ENCODE measurements at regions not wholly inside any gene's neighbourhood (a gene's known extent, or its start where the extent isn't known, plus 50 kb on each side); places are given as distances from the start of the nearest gene placed in this dataset.

DNA sequence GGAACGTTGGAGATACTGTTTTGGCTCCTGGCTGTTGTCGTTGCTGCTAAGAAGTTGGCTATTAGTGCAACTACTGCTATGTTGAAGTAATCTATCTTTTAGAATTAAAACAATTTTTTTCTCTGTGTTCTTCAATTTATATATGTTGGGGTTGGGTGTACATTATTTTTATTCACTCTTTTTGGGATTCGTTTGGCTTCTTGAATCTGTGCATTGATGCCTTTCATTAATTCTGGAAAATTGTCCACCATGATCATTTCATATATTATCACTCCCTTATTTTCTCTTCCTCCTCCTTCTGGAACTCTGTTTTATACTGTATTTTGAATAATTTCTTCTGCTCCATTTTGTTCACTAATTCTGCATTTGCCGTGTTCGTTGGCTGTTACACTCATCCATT, 199.5 kb upstream of the PLET1 start:
- TF ChIP-seq, protein P1, sequence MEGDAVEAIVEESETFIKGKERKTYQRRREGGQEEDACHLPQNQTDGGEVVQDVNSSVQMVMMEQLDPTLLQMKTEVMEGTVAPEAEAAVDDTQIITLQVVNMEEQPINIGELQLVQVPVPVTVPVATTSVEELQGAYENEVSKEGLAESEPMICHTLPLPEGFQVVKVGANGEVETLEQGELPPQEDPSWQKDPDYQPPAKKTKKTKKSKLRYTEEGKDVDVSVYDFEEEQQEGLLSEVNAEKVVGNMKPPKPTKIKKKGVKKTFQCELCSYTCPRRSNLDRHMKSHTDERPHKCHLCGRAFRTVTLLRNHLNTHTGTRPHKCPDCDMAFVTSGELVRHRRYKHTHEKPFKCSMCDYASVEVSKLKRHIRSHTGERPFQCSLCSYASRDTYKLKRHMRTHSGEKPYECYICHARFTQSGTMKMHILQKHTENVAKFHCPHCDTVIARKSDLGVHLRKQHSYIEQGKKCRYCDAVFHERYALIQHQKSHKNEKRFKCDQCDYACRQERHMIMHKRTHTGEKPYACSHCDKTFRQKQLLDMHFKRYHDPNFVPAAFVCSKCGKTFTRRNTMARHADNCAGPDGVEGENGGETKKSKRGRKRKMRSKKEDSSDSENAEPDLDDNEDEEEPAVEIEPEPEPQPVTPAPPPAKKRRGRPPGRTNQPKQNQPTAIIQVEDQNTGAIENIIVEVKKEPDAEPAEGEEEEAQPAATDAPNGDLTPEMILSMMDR (IDR thresholded peaks at IDR 0.05), result no peak
- intact Hi-C loops (cut with DNase I), result no loop called here
- DNase-seq (ENCODE audit: low spot score in 2 of 2), result no peak
- no peak overlapping the region for H3K4me3 ChIP-seq
- H3K27ac ChIP-seq, result no peak overlapping the region
- H3K4me1 ChIP-seq, result no peaks in the 10 kb centered on the region
- no peaks in the 10 kb centered on the region for H3K9me3 ChIP-seq
- no peaks in the 10 kb centered on the region for H3K36me3 ChIP-seq
- no peaks in the 10 kb centered on the region for H3K27me3 ChIP-seq

DNA sequence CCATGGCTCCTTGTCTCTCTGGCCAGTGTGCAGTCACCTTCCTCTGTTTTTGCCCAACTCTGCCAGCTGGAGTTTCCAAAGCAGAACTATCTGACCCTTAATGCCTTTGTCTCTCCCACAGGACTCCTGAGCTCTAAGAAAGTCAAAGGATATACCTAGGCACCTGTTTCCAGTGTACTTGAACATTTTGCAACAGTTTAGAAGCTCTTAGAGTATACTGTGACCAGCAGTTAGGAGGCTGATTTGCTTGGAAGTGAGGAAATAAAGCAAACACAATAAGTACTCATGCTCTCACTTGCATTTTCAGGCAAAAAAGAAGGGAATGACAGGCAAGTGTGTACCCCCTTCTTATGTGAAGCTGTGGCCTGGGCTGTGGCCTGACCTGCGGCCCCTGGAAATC, 204.3 kb upstream of the PLET1 start:
- intact Hi-C loops (cut with DNase I), result no loop called here
- DNase-seq (ENCODE audit: low spot score in 2 of 2), result no peak
- H3K9me3 ChIP-seq, result no peaks in the 10 kb centered on the region
- TF ChIP-seq, protein P1 (IDR thresholded peaks at IDR 0.05), result no peak
- H3K27me3 ChIP-seq, result no peaks in the 10 kb centered on the region
- H3K27ac ChIP-seq, result no peak overlapping the region
- no peak overlapping the region for H3K4me3 ChIP-seq
- H3K4me1 ChIP-seq, result no peaks in the 10 kb centered on the region
- H3K36me3 ChIP-seq, result no peaks in the 10 kb centered on the region

DNA sequence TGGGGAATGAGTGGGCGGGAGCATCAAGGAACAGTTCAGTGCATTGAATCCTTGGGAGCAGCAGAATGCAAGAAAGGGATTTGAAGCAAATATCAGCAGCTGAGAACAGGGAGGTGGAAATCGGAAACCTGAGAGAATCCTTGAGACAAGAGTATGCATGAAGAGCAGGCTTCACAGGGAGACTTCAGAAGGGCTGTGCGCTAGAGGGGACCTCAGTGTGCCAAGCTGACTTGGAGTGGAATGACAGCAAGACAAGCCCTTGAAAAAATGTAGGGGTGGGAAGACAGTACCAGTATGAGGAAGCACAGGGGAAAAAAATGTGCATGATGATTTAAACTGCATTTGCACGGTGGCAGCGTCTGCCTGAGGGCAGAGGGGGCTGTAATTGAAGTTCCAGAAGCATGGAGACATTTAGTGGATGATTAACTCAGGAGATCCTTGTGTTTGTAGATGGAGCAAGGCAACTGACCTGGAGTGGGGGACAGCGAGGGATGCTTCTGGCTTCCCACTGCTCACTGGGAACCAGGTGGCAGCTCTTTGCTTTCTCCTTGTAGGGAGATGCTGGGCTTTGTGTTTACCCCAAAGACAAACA, 204.9 kb upstream of the PLET1 start:
- no peaks in the 10 kb centered on the region for H3K27me3 ChIP-seq
- intact Hi-C loops (cut with DNase I), result no loop called here
- H3K36me3 ChIP-seq, result no peaks in the 10 kb centered on the region
- H3K9me3 ChIP-seq, result no peaks in the 10 kb centered on the region
- no peak overlapping the region for H3K4me3 ChIP-seq
- TF ChIP-seq, protein P1 (IDR thresholded peaks at IDR 0.05), result no peak
- H3K4me1 ChIP-seq, result no peaks in the 10 kb centered on the region
- DNase-seq (ENCODE audit: low spot score in 2 of 2), result no peak
- H3K27ac ChIP-seq, result no peak overlapping the region

DNA sequence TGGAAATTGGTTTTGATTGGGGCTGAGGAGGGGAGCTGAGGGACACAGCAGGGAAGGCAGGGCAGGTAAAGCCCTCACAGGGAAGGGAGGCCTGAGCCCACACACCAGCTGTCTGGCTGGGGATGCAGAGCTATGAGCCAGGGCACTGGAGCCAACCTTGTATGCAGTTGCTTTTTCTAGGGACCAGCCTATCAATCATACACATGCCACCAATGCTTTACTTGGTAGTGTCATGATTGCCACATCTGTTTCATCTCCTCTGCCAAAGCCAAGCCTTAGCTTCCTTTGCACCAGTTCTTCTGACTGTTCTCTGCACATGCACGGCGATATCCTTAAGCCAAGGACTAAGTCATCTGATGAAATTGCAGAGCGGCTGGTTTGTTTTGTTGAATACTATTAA, 207.1 kb upstream of the PLET1 start:
- H3K4me3 ChIP-seq, result no peak overlapping the region
- no peaks in the 10 kb centered on the region for H3K4me1 ChIP-seq
- H3K27me3 ChIP-seq, result no peaks in the 10 kb centered on the region
- TF ChIP-seq, protein P1 (IDR thresholded peaks at IDR 0.05), result no peak
- H3K9me3 ChIP-seq, result no peaks in the 10 kb centered on the region
- H3K36me3 ChIP-seq, result no peaks in the 10 kb centered on the region
- no peak overlapping the region for H3K27ac ChIP-seq
- no peak for DNase-seq (ENCODE audit: low spot score in 2 of 2)
- intact Hi-C loops (cut with DNase I), result no loop called here

DNA sequence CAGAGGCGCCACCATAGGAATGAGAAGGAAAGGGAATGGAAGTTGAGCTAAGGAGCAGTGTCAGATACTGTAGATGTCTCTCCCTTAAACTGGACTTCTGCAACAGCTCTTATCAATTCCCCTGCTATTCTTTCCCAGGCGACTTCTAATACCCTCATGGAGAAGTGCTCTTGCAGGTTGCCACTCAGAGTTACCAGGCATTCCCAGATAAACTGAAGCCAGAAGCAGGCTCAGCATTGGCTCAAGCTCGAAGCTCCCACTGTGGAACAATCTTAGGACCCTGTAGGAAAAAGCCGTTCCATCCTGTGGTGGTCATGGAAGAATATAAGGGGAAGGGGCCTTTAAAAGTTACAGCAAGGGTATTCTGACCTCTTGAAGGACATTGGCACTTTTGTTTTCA, 208.7 kb upstream of the PLET1 start:
- no peak overlapping the region for H3K27ac ChIP-seq
- H3K4me1 ChIP-seq, result no peaks in the 10 kb centered on the region
- no peaks in the 10 kb centered on the region for H3K9me3 ChIP-seq
- DNase-seq (ENCODE audit: low spot score in 2 of 2), result no peak
- H3K36me3 ChIP-seq, result no peaks in the 10 kb centered on the region
- H3K4me3 ChIP-seq, result no peak overlapping the region
- intact Hi-C loops (cut with DNase I), result no loop called here
- TF ChIP-seq, protein P1 (IDR thresholded peaks at IDR 0.05), result no peak
- H3K27me3 ChIP-seq, result no peaks in the 10 kb centered on the region

DNA sequence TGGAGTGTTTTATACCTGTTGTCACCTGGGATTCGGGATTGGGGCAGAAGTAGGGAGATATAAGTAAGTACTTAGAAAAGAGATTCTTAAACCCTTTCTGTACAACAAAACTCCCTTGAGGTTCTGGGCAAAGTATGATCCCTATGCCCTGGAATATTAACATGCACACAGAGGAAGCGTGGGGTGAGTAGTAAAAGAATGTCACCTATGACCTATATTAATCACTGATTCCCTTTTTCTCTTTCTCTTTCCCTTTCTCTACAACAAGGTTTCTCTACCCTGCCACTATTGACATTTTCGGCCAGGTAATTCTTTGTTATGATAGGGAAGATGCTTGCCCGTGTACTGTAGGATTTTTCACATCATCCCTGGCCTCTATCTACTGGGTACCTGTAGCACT, 209.7 kb upstream of the PLET1 start:
- no peaks in the 10 kb centered on the region for H3K36me3 ChIP-seq
- no peak for DNase-seq (ENCODE audit: low spot score in 2 of 2)
- no peak overlapping the region for H3K27ac ChIP-seq
- H3K4me1 ChIP-seq, result no peaks in the 10 kb centered on the region
- H3K4me3 ChIP-seq, result no peak overlapping the region
- H3K9me3 ChIP-seq, result no peaks in the 10 kb centered on the region
- no peaks in the 10 kb centered on the region for H3K27me3 ChIP-seq
- intact Hi-C loops (cut with DNase I), result no loop called here
- TF ChIP-seq, protein P1 (IDR thresholded peaks at IDR 0.05), result no peak
